ENCODE measurements at regions not wholly inside any gene's neighbourhood (a gene's known extent, or its start where the extent isn't known, plus 50 kb on each side); places are given as distances from the start of the nearest gene placed in this dataset.

GRCh38 chr11:69977951-69978350, 100.2 kb upstream of the ANO1 start:
- DNase-seq: no peak

GRCh38 chr11:69978841-69979614, 99.1 kb upstream of the ANO1 start:
- DNase-seq: no peak

GRCh38 chr11:69979632-69980031, 98.5 kb upstream of the ANO1 start:
- DNase-seq: no peak

- no peak for DNase-seq
Measured at GRCh38 chr11:69981119-69981784, 96.9 kb upstream of the ANO1 start.

- DNase-seq: no peak
Measured at GRCh38 chr11:69982690-69983570, 95.2 kb upstream of the ANO1 start.

GRCh38 chr11:69983571-69983877, 94.6 kb upstream of the ANO1 start:
- DNase-seq: no peak

GRCh38 chr11:69983897-69984438, 94.1 kb upstream of the ANO1 start:
- DNase-seq: no peak

- no peak for DNase-seq
Measured at GRCh38 chr11:69984457-69985261, 93.5 kb upstream of the ANO1 start.

GRCh38 chr11:69985331-69985640, 92.8 kb upstream of the ANO1 start:
- no peak for DNase-seq

GRCh38 chr11:69985641-69986439, 92.3 kb upstream of the ANO1 start:
- no peak for DNase-seq

GRCh38 chr11:69986440-69986787, 91.7 kb upstream of the ANO1 start:
- no peak for DNase-seq

- DNase-seq: no peak
Measured at GRCh38 chr11:69986830-69987229, 91.3 kb upstream of the ANO1 start.

- DNase-seq: no peak
Measured at GRCh38 chr11:69992026-69992425, 86.1 kb upstream of the ANO1 start.

- DNase-seq: no peak
Measured at GRCh38 chr11:69992943-69993694, 85.0 kb upstream of the ANO1 start.

- DNase-seq: no peak
Measured at GRCh38 chr11:69994810-69995209, 83.3 kb upstream of the ANO1 start.

GRCh38 chr11:69995697-69996096, 82.4 kb upstream of the ANO1 start:
- no peak for DNase-seq

GRCh38 chr11:69996451-69996850, 81.7 kb upstream of the ANO1 start:
- no peak for DNase-seq

- DNase-seq: no peak
Measured at GRCh38 chr11:69997352-69997751, 80.8 kb upstream of the ANO1 start.

- DNase-seq: no peak
Measured at GRCh38 chr11:69999721-70000120, 78.4 kb upstream of the ANO1 start.

GRCh38 chr11:70000228-70000627, 77.9 kb upstream of the ANO1 start:
- DNase-seq: no peak

- no peak for DNase-seq
Measured at GRCh38 chr11:70001246-70001645, 76.9 kb upstream of the ANO1 start.
